Neural progenitor cell (in vitro differentiated cells): ENCODE measurements at regions not wholly inside any gene's neighbourhood (a gene's known extent, or its start where the extent isn't known, plus 50 kb on each side); places are given as distances from the start of the nearest gene placed in this dataset.

Experiments
- CTCF ChIP-seq: fragments of 200-600 bp; sonication (generic); IDR thresholded peaks from 2 replicates; pipeline ENCODE4 v1.5.1; 2017; ENCODE audit warnings: antibody characterized with exemption, mild to moderate bottlenecking
- EZH2 ChIP-seq: fragments of 200-600 bp; sonication (generic); IDR thresholded peaks from 2 replicates; pipeline ENCODE4 v1.6.1; 2017; ENCODE audit warnings: antibody characterized with exemption, mild to moderate bottlenecking, moderate library complexity
- EZH2phosphoT487 ChIP-seq: fragments of 200-600 bp; sonication (generic); IDR thresholded peaks from 2 replicates; pipeline ENCODE4 v1.6.1; 2017; ENCODE audit warnings: antibody characterized with exemption

- TF ChIP-seq CTCF (no peak), EZH2phosphoT487 (no peak), EZH2 (no peak)
These were observed 1227.8 kb upstream of the ZEB2 start for GRCh38 chr2:145747715-145748114.
